ENCODE measurements at regions not wholly inside any gene's neighbourhood (a gene's known extent, or its start where the extent isn't known, plus 50 kb on each side); places are given as distances from the start of the nearest gene placed in this dataset.

- no peak for TF ChIP-seq BHLHE40 (IDR thresholded peaks at IDR 0.05; ENCODE audit: borderline replicate concordance)
- TF ChIP-seq FOXM1 (IDR thresholded peaks at IDR 0.05; ENCODE audit: borderline replicate concordance), result no peak
- no peak for TF ChIP-seq SUZ12 (IDR thresholded peaks at IDR 0.05)
- no peak for TF ChIP-seq ELF4 (IDR thresholded peaks at IDR 0.05)
- TF ChIP-seq TARDBP (IDR thresholded peaks at IDR 0.05), result no peak
- TF ChIP-seq FOXK2 (IDR thresholded peaks at IDR 0.05), result no peak
- TF ChIP-seq HDGF (IDR thresholded peaks at IDR 0.05; ENCODE audit: borderline replicate concordance), result no peak
- TF ChIP-seq SP1 (IDR thresholded peaks at IDR 0.05), result no peak
Observed at GRCh38 chr12:46893434-46893833, 67.6 kb upstream of the SLC38A4 start.

Measured in HEK293T (cell line).